H1 (cell line): ENCODE measurements at regions not wholly inside any gene's neighbourhood (a gene's known extent, or its start where the extent isn't known, plus 50 kb on each side); places are given as distances from the start of the nearest gene placed in this dataset.

Source experiments
- CTCF ChIA-PET: fragments of 300-600 bp; sonication (Branson Sonifier 250); formaldehyde crosslinking; loops from one replicate; lab custom pipeline; 2021; ENCODE audit not compliant: partially characterized antibody; lab: Charles Lee
- POLR2A ChIA-PET: fragments of 300-600 bp; sonication (Branson Sonifier 250); formaldehyde crosslinking; loops from one replicate; lab custom pipeline; 2021; ENCODE audit warnings: inconsistent platforms; ENCODE audit not compliant: partially characterized antibody; lab: Charles Lee
- DNase-seq, 2 experiments: peaks; one replicate each; pipeline versions ENCODE4 v3.0.0 to v3.0.0-alpha.2; 2010 to 2022; ENCODE audit warnings: low spot score in 2 of 2, low read depth in 1 of 2, mixed read lengths in 1 of 2
- FAIRE-seq: peaks from 2 replicates; lab custom pipeline; 2011; peaks lifted over from hg19 to GRCh38; lab: Jason Lieb, UNC
- H2AFZ ChIP-seq: 2 replicates; pipeline ENCODE4 v1.8.1; 2012; ENCODE audit warnings: low read length, inconsistent platforms
- H2AK5ac ChIP-seq: 2 replicates; pipeline ENCODE4 v1.6.1; 2013; ENCODE audit warnings: low read depth, low read length
- H2BK120ac ChIP-seq: replicated peaks from 2 replicates; pipeline ENCODE3; 2013; ENCODE audit warnings: low read depth, low read length, inconsistent platforms
- H2BK12ac ChIP-seq: 2 replicates; pipeline ENCODE4 v1.6.1; 2013; ENCODE audit warnings: low read depth, low read length
- H2BK15ac ChIP-seq: 2 replicates; pipeline ENCODE4 v1.6.1; 2013; ENCODE audit warnings: low read length
- H2BK20ac ChIP-seq: 2 replicates; pipeline ENCODE4 v1.6.1; 2013; ENCODE audit warnings: low read length
- H2BK5ac ChIP-seq: 2 replicates; pipeline ENCODE4 v1.6.1; 2013; ENCODE audit warnings: low read depth, low read length
- H3K14ac ChIP-seq: 2 replicates; pipeline ENCODE4 v1.6.1; 2013; ENCODE audit warnings: inconsistent platforms; ENCODE audit not compliant: insufficient read length
- H3K18ac ChIP-seq: 2 replicates; pipeline ENCODE4 v1.6.1; 2013; ENCODE audit warnings: low read length; ENCODE audit errors: extremely low read depth
- H3K23ac ChIP-seq: 2 replicates; pipeline ENCODE4 v1.6.1; 2013; ENCODE audit warnings: inconsistent platforms; ENCODE audit not compliant: insufficient read length
- H3K23me2 ChIP-seq: 2 replicates; pipeline ENCODE4 v1.6.1; 2013; ENCODE audit warnings: low read depth, low read length
- H3K27ac ChIP-seq: 2 replicates; pipeline ENCODE4 v1.6.1; 2011; ENCODE audit warnings: low read depth, low read length, inconsistent platforms
- H3K27me3 ChIP-seq, 4 experiments: replicated peaks in 1 of 4; 1 replicate in 1 of 4; 2 replicates in 3 of 4; pipeline versions ENCODE4 v1.6.1 to v1.8.1; 2011 to 2013; ENCODE audit warnings: low read length in 3 of 4, mild to moderate bottlenecking in 3 of 4, inconsistent platforms in 2 of 4, mixed read lengths in 2 of 4, moderate library complexity in 1 of 4; ENCODE audit not compliant: control insufficient read depth in 3 of 4, insufficient read depth in 3 of 4; ENCODE audit errors: extremely low read depth in 1 of 4
- H3K36me3 ChIP-seq, 4 experiments: 2 replicates each; pipeline versions ENCODE4 v1.6.1 to v1.8.1; 2011 to 2013; ENCODE audit warnings: mild to moderate bottlenecking in 4 of 4, low read length in 3 of 4, moderate library complexity in 2 of 4, control low read depth in 1 of 4, inconsistent platforms in 1 of 4; ENCODE audit not compliant: insufficient read depth in 4 of 4, control insufficient read depth in 2 of 4
- H3K4ac ChIP-seq: replicated peaks from 2 replicates; pipeline ENCODE3; 2013; ENCODE audit warnings: low read length, low read depth, mixed read lengths, inconsistent platforms; ENCODE audit not compliant: insufficient read length
- H3K4me1 ChIP-seq, 4 experiments: replicated peaks in 1 of 4; 1 replicate in 1 of 4; 2 replicates in 3 of 4; pipeline versions ENCODE4 v1.6.1 to v1.8.1; 2011 to 2013; ENCODE audit warnings: low read length in 3 of 4, inconsistent platforms in 2 of 4, mixed read lengths in 1 of 4; ENCODE audit not compliant: insufficient read depth in 4 of 4, control insufficient read depth in 3 of 4
- H3K4me2 ChIP-seq, 2 experiments: 2 replicates each; pipeline versions ENCODE4 v1.6.1 to v1.8.1; 2011 to 2013; ENCODE audit warnings: low read depth in 2 of 2, low read length in 2 of 2, control low read depth in 1 of 2, inconsistent platforms in 1 of 2, mild to moderate bottlenecking in 1 of 2; ENCODE audit not compliant: insufficient read depth in 1 of 2
- H3K4me3 ChIP-seq, 4 experiments: fragments of 200-600, 300-600 bp in 1 of 4; sonication (generic), shearing (Covaris generic), sonication (Bioruptor Twin) in 1 of 4; 2 replicates each; pipeline versions ENCODE4 v1.5.1 to v1.8.1; 2011 to 2016; ENCODE audit warnings: low read length in 4 of 4, low read depth in 3 of 4, control low read depth in 2 of 4, inconsistent platforms in 2 of 4, mild to moderate bottlenecking in 2 of 4, mixed read lengths in 1 of 4, moderate library complexity in 1 of 4; ENCODE audit not compliant: insufficient read depth in 2 of 4; ENCODE audit errors: extremely low read depth in 1 of 4
- H3K56ac ChIP-seq: replicated peaks from 2 replicates; pipeline ENCODE3; 2013; ENCODE audit warnings: low read depth, mild to moderate bottlenecking, mixed read lengths, low read length, inconsistent platforms; ENCODE audit not compliant: insufficient read length
- H3K79me1 ChIP-seq: 2 replicates; pipeline ENCODE4 v1.6.1; 2013; ENCODE audit warnings: low read depth, low read length, control low read depth
- H3K79me2 ChIP-seq, 2 experiments: 2 replicates each; pipeline versions ENCODE4 v1.6.1 to v1.8.1; 2012 to 2013; ENCODE audit warnings: low read length in 2 of 2, mild to moderate bottlenecking in 2 of 2, inconsistent platforms in 1 of 2; ENCODE audit not compliant: insufficient read depth in 2 of 2, control insufficient read depth in 1 of 2
- H3K9ac ChIP-seq, 4 experiments: replicated peaks in 1 of 4; 1 replicate in 1 of 4; 2 replicates in 3 of 4; pipeline versions ENCODE4 v1.6.1 to v1.8.1; 2011 to 2013; ENCODE audit warnings: low read depth in 3 of 4, low read length in 3 of 4, control low read depth in 2 of 4, mild to moderate bottlenecking in 2 of 4, moderate library complexity in 2 of 4, inconsistent platforms in 1 of 4; ENCODE audit errors: extremely low read depth in 1 of 4
- H3K9me3 ChIP-seq, 2 experiments: 2 replicates each; pipeline versions ENCODE4 v1.6.1 to v1.8.1; 2012 to 2013; ENCODE audit warnings: mild to moderate bottlenecking in 2 of 2, moderate library complexity in 2 of 2, control low read depth in 1 of 2, inconsistent platforms in 1 of 2, low read depth in 1 of 2, low read length in 1 of 2, mixed read lengths in 1 of 2; ENCODE audit not compliant: insufficient read depth in 2 of 2
- H4K20me1 ChIP-seq, 2 experiments: replicated peaks in 1 of 2; 2 replicates each; pipeline versions ENCODE3 to v1.8.1; 2011 to 2013; ENCODE audit warnings: inconsistent platforms in 2 of 2, low read length in 2 of 2, mild to moderate bottlenecking in 1 of 2; ENCODE audit not compliant: insufficient read depth in 2 of 2, control insufficient read depth in 1 of 2
- H4K5ac ChIP-seq: 2 replicates; pipeline ENCODE4 v1.6.1; 2013; ENCODE audit warnings: low read length, low read depth, mixed read lengths, inconsistent platforms; ENCODE audit not compliant: insufficient read length
- H4K8ac ChIP-seq: 2 replicates; pipeline ENCODE4 v1.8.0; 2013; ENCODE audit warnings: mild to moderate bottlenecking, moderate library complexity, low read length, inconsistent platforms; ENCODE audit not compliant: insufficient read depth; ENCODE audit errors: extremely low read depth
- H4K91ac ChIP-seq: replicated peaks from 2 replicates; pipeline ENCODE3; 2013; ENCODE audit warnings: low read length, mixed read lengths, inconsistent platforms; ENCODE audit not compliant: insufficient read length
- EP300 ChIP-seq, 2 experiments: IDR thresholded peaks; 1 replicate in 1 of 2; 2 replicates in 1 of 2; pipeline ENCODE4 v1.6.1; 2011 to 2012; ENCODE audit warnings: low read depth in 2 of 2, low read length in 2 of 2, mild to moderate bottlenecking in 2 of 2, borderline replicate concordance in 1 of 2, inconsistent platforms in 1 of 2, moderate library complexity in 1 of 2
- YY1 ChIP-seq: IDR thresholded peaks from 2 replicates; pipeline ENCODE4 v1.6.1; 2011; ENCODE audit warnings: low read depth, mild to moderate bottlenecking, low read length
- WGBS, 2 experiments: shearing (Covaris generic) in 1 of 2; methylation state at CpG; one replicate each; pipeline versions ENCODE4 v1.1.6 to v1.1.7; 2013 to 2015; ENCODE audit warnings: low lambda C conversion rate in 2 of 2, mixed read lengths in 2 of 2, inconsistent platforms in 1 of 2, low coverage in 1 of 2, missing lambda C conversion rate in 1 of 2; ENCODE audit not compliant: insufficient replicate concordance in 2 of 2, insufficient coverage in 1 of 2, insufficient read length in 1 of 2; ENCODE audit errors: extremely low coverage in 1 of 2, missing lambda C conversion rate in 1 of 2; 5-methylcytosine and 5-hydroxymethylcytosine counted together

DNA sequence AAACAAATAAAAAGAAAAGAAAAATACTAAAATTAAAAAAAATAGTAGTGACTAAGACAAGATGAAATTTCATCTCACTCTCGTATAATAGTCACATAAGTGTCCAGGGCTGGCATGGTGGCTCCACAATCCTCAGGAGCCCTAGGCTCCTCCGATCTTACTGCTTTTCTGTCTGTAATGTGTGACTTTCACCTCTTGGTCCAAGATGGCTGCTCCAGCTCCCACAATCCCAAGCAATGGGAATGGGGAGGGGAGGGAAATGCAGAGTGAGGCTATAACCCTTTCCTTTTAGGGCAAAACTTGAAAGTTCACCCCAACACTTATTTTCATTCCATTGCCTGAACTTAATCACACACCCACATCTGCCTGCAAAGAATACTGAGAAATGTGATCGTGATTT is 90.4 kb downstream of the MOGAT1 start:
- H2AFZ ChIP-seq: peak overlapping the region; percentile 92
- H3K56ac ChIP-seq: no peak overlapping the region
- no peak overlapping the region for H3K9ac ChIP-seq
- POLR2A ChIA-PET: no interaction called here
- no peak overlapping the region for H3K27ac ChIP-seq
- H3K4me3 ChIP-seq: no peak overlapping the region
- H3K79me2 ChIP-seq: no peaks in the 10 kb centered on the region
- no peaks in the 10 kb centered on the region for H3K27me3 ChIP-seq
- H3K23me2 ChIP-seq: no peaks in the 10 kb centered on the region
- no peak overlapping the region for H2BK15ac ChIP-seq
- no peaks in the 10 kb centered on the region for H4K20me1 ChIP-seq
- H3K4me2 ChIP-seq: no peak overlapping the region
- no peak overlapping the region for H4K91ac ChIP-seq
- no peak overlapping the region for H3K14ac ChIP-seq
- H4K8ac ChIP-seq: no peak overlapping the region
- FAIRE-seq: no peak
- H3K4ac ChIP-seq: no peak overlapping the region
- no peak overlapping the region for H2BK20ac ChIP-seq
- H3K79me1 ChIP-seq: no peaks in the 10 kb centered on the region
- H3K18ac ChIP-seq: no peak overlapping the region
- H2BK12ac ChIP-seq: no peak overlapping the region
- H4K5ac ChIP-seq: no peak overlapping the region
- CTCF ChIA-PET: no interaction called here
- H3K4me1 ChIP-seq: no peaks in the 10 kb centered on the region; a peak in 1 of 7 replicates
- no peak overlapping the region for H2AK5ac ChIP-seq
- DNase-seq: no peak
- H2BK5ac ChIP-seq: no peak overlapping the region
- no peak overlapping the region for H2BK120ac ChIP-seq
- H3K36me3 ChIP-seq: no peaks in the 10 kb centered on the region
- TF ChIP-seq EP300 (IDR thresholded peaks at IDR 0.05; ENCODE audit: borderline replicate concordance in 1 of 2, low read depth in 2 of 2, low read length in 2 of 2): no peak
- peak; percentile 63; the same call in 1 of the 2 replicates for TF ChIP-seq YY1
- WGBS, 2 experiments: 95% methylated on average over 3 of the region's 3 CpGs; no CpG with 5 or more reads in 1 of the 2 experiments
- H3K23ac ChIP-seq: no peak overlapping the region
- H3K9me3 ChIP-seq: no peaks in the 10 kb centered on the region
